OCI-LY7 (cell line): ENCODE measurements at regions not wholly inside any gene's neighbourhood (a gene's known extent, or its start where the extent isn't known, plus 50 kb on each side); places are given as distances from the start of the nearest gene placed in this dataset.

Source experiments
- BruUV-seq: library from RNA; stranded (reverse); fragments of 400-500 nt; replicated peaks from 2 replicates; lab custom pipeline; 2021; lab: Mats Ljungman, UMichigan
- CTCF ChIA-PET: fragments of 300-600 bp; sonication (Branson Sonifier 250); formaldehyde crosslinking; loops from one replicate; lab custom pipeline; 2022; ENCODE audit warnings: antibody characterized with exemption; ENCODE audit not compliant: unreplicated experiment; lab: Charles Lee
- POLR2A ChIA-PET: fragments of 300-600 bp; sonication (Branson Sonifier 250); formaldehyde crosslinking; loops from one replicate; lab custom pipeline; 2022; ENCODE audit warnings: antibody characterized with exemption; lab: Charles Lee
- DNase-seq: peaks from one replicate; pipeline ENCODE4 v3.0.0-alpha.2; 2015; ENCODE audit warnings: low spot score
- H2AFZ ChIP-seq: fragments of 200-600 bp; sonication (generic), shearing (Covaris generic); 2 replicates; pipeline ENCODE4 v1.6.1; 2014; ENCODE audit warnings: mild to moderate bottlenecking, antibody characterized with exemption, low read length, moderate library complexity
- H3K27ac ChIP-seq: fragments of 200-600 bp; sonication (generic); 2 replicates; pipeline ENCODE4 v1.5.1; 2014; ENCODE audit warnings: mixed run types, low read depth, mild to moderate bottlenecking, moderate library complexity, low read length, inconsistent platforms; ENCODE audit not compliant: poor library complexity, severe bottlenecking
- H3K36me3 ChIP-seq: fragments of 200-600 bp; sonication (generic); 2 replicates; pipeline ENCODE4 v1.6.1; 2014; ENCODE audit warnings: mild to moderate bottlenecking, antibody characterized with exemption, low read length, moderate library complexity, mixed read lengths; ENCODE audit not compliant: insufficient read depth
- H3K4me1 ChIP-seq: fragments of 200-600 bp; sonication (generic); 2 replicates; pipeline ENCODE4 v1.5.1; 2014; ENCODE audit warnings: mild to moderate bottlenecking, low read length; ENCODE audit not compliant: insufficient read depth, poor library complexity, severe bottlenecking
- H3K4me2 ChIP-seq: fragments of 200-600 bp; sonication (generic); 2 replicates; pipeline ENCODE4 v1.6.1; 2014; ENCODE audit warnings: mild to moderate bottlenecking, low read length
- H3K4me3 ChIP-seq: fragments of 200-600 bp; sonication (generic); 2 replicates; pipeline ENCODE4 v1.5.1; 2014; ENCODE audit warnings: mild to moderate bottlenecking, low read depth, low read length; ENCODE audit not compliant: poor library complexity, severe bottlenecking
- H3K79me2 ChIP-seq: fragments of 200-600 bp; sonication (generic); 2 replicates; pipeline ENCODE4 v1.6.1; 2016; ENCODE audit warnings: low read depth, mild to moderate bottlenecking, low read length, moderate library complexity, mixed read lengths; ENCODE audit not compliant: insufficient read depth
- H3K9me2 ChIP-seq: fragments of 200-600 bp; sonication (generic); 2 replicates; pipeline ENCODE4 v1.6.1; 2016; ENCODE audit warnings: mild to moderate bottlenecking, low read length, mixed read lengths; ENCODE audit not compliant: insufficient read depth
- H3K9me3 ChIP-seq: fragments of 200-600 bp; sonication (generic); 2 replicates; pipeline ENCODE4 v1.6.1; 2014; ENCODE audit warnings: mild to moderate bottlenecking, mixed run types, low read length, mixed read lengths
- H4K20me1 ChIP-seq: fragments of 200-600 bp; sonication (generic); 2 replicates; pipeline ENCODE4 v1.6.1; 2014; ENCODE audit warnings: mild to moderate bottlenecking, antibody characterized with exemption, low read length, moderate library complexity, mixed read lengths; ENCODE audit not compliant: insufficient read depth
- EZH2phosphoT487 ChIP-seq: fragments of 200-600 bp; sonication (generic); IDR thresholded peaks from 2 replicates; pipeline ENCODE4 v1.6.1; 2018; ENCODE audit warnings: low read depth, borderline replicate concordance, mild to moderate bottlenecking, mixed run types, antibody characterized with exemption, low read length, moderate library complexity, mixed read lengths
- intact Hi-C: fragments of 100-400 bp; cut with micrococcal nuclease; formaldehyde crosslinking; loops from one replicate; pipeline ENCODE4 v1.10.0; 2022; ENCODE audit not compliant: unreplicated experiment
- TF ChIP-seq, protein P1 (sequence below): fragments of 200-600 bp; sonication (generic); conservative IDR thresholded peaks from 2 replicates; pipeline ENCODE4 v1.5.1; 2014; ENCODE audit warnings: mild to moderate bottlenecking, antibody characterized with exemption, low read length, moderate library complexity, mixed read lengths

- no TSS peak for BruUV-seq
- no peak overlapping the region for H3K4me2 ChIP-seq
- H2AFZ ChIP-seq, result no peak overlapping the region
- H3K9me2 ChIP-seq, result no peaks in the 10 kb centered on the region
- TF ChIP-seq EZH2phosphoT487, result no peak
- TF ChIP-seq, protein P1, sequence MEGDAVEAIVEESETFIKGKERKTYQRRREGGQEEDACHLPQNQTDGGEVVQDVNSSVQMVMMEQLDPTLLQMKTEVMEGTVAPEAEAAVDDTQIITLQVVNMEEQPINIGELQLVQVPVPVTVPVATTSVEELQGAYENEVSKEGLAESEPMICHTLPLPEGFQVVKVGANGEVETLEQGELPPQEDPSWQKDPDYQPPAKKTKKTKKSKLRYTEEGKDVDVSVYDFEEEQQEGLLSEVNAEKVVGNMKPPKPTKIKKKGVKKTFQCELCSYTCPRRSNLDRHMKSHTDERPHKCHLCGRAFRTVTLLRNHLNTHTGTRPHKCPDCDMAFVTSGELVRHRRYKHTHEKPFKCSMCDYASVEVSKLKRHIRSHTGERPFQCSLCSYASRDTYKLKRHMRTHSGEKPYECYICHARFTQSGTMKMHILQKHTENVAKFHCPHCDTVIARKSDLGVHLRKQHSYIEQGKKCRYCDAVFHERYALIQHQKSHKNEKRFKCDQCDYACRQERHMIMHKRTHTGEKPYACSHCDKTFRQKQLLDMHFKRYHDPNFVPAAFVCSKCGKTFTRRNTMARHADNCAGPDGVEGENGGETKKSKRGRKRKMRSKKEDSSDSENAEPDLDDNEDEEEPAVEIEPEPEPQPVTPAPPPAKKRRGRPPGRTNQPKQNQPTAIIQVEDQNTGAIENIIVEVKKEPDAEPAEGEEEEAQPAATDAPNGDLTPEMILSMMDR, result no peak
- H3K36me3 ChIP-seq, result no peaks in the 10 kb centered on the region
- no peak for DNase-seq
- intact Hi-C loops, result no loop called here
- ChIA-PET POLR2A (no interaction called here), CTCF (no interaction called here)
- H3K79me2 ChIP-seq, result no peaks in the 10 kb centered on the region
- no peaks in the 10 kb centered on the region for H3K4me1 ChIP-seq
- H3K27ac ChIP-seq, result no peak overlapping the region
- no peaks in the 10 kb centered on the region for H3K9me3 ChIP-seq
- no peaks in the 10 kb centered on the region for H4K20me1 ChIP-seq
- H3K4me3 ChIP-seq, result no peak overlapping the region
Measured at GRCh38 chr7:68155676-68156075, 1159.0 kb downstream of the TYW1 start.

- H3K27ac ChIP-seq, result no peak overlapping the region
- H3K36me3 ChIP-seq, result no peaks in the 10 kb centered on the region
- no peak overlapping the region for H3K4me3 ChIP-seq
- no peaks in the 10 kb centered on the region for H4K20me1 ChIP-seq
- intact Hi-C loops, result no loop called here
- CTCF ChIA-PET, result no interaction called here
- no peaks in the 10 kb centered on the region for H3K9me2 ChIP-seq
- no peak overlapping the region for H3K4me2 ChIP-seq
- no peaks in the 10 kb centered on the region for H3K4me1 ChIP-seq
- no TSS peak for BruUV-seq
- POLR2A ChIA-PET, result no interaction called here
- H3K79me2 ChIP-seq, result no peaks in the 10 kb centered on the region
- TF ChIP-seq, protein P1, result no peak
- TF ChIP-seq EZH2phosphoT487, result no peak
- H2AFZ ChIP-seq, result no peak overlapping the region
- no peaks in the 10 kb centered on the region for H3K9me3 ChIP-seq
- no peak for DNase-seq
Measured at GRCh38 chr7:68158686-68159295, 1162.2 kb downstream of the TYW1 start.

DNA sequence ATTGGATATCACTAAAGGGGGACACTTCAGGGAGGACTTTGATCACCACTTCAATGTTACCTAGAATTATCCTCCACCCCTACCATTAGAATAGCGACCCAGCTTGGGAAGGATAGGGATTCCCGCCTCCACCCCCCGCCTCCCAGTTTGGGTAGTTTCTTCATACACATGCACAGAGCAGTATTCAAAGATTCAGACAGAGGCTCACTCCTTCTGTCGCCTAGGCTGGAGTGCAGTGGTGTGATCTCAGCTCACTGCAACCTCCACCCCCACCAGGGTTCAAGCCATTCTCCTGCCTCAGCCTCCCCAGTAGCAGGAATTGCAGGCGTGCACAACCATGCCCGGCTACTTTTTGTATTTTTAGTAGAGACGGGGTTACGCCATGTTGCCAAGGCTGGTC lies 1166.1 kb downstream of the TYW1 start:
- CTCF ChIA-PET, result no interaction called here
- intact Hi-C loops, result no loop called here
- Histone ChIP-seq H3K9me2 (no peaks in the 10 kb centered on the region), H3K4me1 (no peaks in the 10 kb centered on the region), H4K20me1 (no peaks in the 10 kb centered on the region), H3K27ac (no peak overlapping the region), H3K4me2 (no peak overlapping the region), H3K79me2 (no peaks in the 10 kb centered on the region), H2AFZ (no peak overlapping the region), H3K4me3 (no peak overlapping the region), H3K9me3 (no peaks in the 10 kb centered on the region), H3K36me3 (no peaks in the 10 kb centered on the region)
- DNase-seq, result no peak
- POLR2A ChIA-PET, result interaction anchor here (0.6 kb wide), 1 partner anchor 83 kb away, joined by 4 read pairs; no protein-coding TSS in a partner anchor
- no TSS peak for BruUV-seq
- TF ChIP-seq EZH2phosphoT487, result no peak
